ENCODE measurements at regions not wholly inside any gene's neighbourhood (a gene's known extent, or its start where the extent isn't known, plus 50 kb on each side); places are given as distances from the start of the nearest gene placed in this dataset.

DNA sequence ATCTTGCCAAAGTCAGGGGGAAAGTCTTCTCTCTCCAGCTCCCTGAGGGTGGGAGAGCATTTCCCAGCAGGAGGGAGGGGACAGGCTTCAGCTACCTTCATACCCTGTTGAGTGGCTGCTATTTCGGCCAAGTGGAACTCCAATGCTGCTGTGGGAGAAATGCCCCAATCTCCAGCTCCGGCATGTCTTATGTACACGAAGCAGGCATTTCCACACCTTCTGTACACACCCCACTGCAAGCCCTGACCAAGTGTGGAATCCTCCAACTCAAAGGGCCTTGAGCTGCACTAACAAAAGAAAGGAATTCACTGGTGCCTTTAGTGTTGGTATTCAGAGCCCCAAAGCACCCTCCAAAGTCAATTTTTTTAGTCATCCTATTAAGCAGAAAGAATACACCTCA, 313.6 kb upstream of the NT5E start:
- TF ChIP-seq, protein P1, sequence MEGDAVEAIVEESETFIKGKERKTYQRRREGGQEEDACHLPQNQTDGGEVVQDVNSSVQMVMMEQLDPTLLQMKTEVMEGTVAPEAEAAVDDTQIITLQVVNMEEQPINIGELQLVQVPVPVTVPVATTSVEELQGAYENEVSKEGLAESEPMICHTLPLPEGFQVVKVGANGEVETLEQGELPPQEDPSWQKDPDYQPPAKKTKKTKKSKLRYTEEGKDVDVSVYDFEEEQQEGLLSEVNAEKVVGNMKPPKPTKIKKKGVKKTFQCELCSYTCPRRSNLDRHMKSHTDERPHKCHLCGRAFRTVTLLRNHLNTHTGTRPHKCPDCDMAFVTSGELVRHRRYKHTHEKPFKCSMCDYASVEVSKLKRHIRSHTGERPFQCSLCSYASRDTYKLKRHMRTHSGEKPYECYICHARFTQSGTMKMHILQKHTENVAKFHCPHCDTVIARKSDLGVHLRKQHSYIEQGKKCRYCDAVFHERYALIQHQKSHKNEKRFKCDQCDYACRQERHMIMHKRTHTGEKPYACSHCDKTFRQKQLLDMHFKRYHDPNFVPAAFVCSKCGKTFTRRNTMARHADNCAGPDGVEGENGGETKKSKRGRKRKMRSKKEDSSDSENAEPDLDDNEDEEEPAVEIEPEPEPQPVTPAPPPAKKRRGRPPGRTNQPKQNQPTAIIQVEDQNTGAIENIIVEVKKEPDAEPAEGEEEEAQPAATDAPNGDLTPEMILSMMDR (IDR thresholded peaks at IDR 0.05 in 2 of 3, conservative IDR thresholded peaks at IDR 0.05 in 1 of 3; ENCODE audit: insufficient read depth in 2 of 3, low read depth in 1 of 3, low read length in 3 of 3), result no peak
- TF ChIP-seq, protein P2, sequence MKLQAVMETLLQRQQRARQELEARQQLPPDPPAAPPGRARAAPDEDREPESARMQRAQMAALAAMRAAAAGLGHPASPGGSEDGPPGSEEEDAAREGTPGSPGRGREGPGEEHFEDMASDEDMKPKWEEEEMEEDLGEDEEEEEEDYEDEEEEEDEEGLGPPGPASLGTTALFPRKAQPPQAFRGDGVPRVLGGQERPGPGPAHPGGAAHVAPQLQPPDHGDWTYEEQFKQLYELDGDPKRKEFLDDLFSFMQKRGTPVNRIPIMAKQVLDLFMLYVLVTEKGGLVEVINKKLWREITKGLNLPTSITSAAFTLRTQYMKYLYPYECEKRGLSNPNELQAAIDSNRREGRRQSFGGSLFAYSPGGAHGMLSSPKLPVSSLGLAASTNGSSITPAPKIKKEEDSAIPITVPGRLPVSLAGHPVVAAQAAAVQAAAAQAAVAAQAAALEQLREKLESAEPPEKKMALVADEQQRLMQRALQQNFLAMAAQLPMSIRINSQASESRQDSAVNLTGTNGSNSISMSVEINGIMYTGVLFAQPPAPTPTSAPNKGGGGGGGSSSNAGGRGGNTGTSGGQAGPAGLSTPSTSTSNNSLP (IDR thresholded peaks at IDR 0.05; ENCODE audit: borderline replicate concordance, low read depth, low read length), result no peak

Measured in K562 (cell line).